ENCODE measurements at regions not wholly inside any gene's neighbourhood (a gene's known extent, or its start where the extent isn't known, plus 50 kb on each side); places are given as distances from the start of the nearest gene placed in this dataset.
A peak's percentile ranks its signal among the peaks of the same experiment; 100 is the strongest.

GRCh38 chr20:59499863-59500262 is 104.5 kb upstream of the PHACTR3 start:
- peaks cover 0 to 14% (median 0%) of the 10 kb centered on the region in 4 donors for H3K9me3 ChIP-seq
- no peaks in the 10 kb centered on the region for H3K36me3 ChIP-seq
- no peak for DNase-seq (ENCODE audit: low spot score in 2 of 2)
- H3K27ac ChIP-seq: no peak overlapping the region
- H3K4me3 ChIP-seq: no peak overlapping the region
- H3K27me3 ChIP-seq: peaks cover 0 to 7% of the 10 kb centered on the region in 2 donors
- H3K4me1 ChIP-seq: no peaks in the 10 kb centered on the region
- TF ChIP-seq POLR2A (IDR thresholded peaks at IDR 0.05) (no peak), EP300 (IDR thresholded peaks at IDR 0.05) (no peak), CTCF (IDR thresholded peaks at IDR 0.05) (no peak)

GRCh38 chr20:59508729-59509128 is 95.6 kb upstream of the PHACTR3 start:
- WGBS, 2 donors: 70 to 74% methylated on average over 3 of the region's 3 CpGs
- H3K4me1 ChIP-seq: no peaks in the 10 kb centered on the region
- TF ChIP-seq CTCF (IDR thresholded peaks at IDR 0.05): no peak
- TF ChIP-seq POLR2A (IDR thresholded peaks at IDR 0.05): no peak
- no peaks in the 10 kb centered on the region for H3K36me3 ChIP-seq
- H3K27ac ChIP-seq: no peak overlapping the region
- H3K4me3 ChIP-seq: no peak overlapping the region
- DNase-seq (ENCODE audit: low spot score in 2 of 2): no peak
- peaks cover 0 to 3% of the 10 kb centered on the region in 2 donors for H3K27me3 ChIP-seq
- H3K9me3 ChIP-seq: no peaks in the 10 kb centered on the region

GRCh38 chr20:59512651-59513050 is 91.7 kb upstream of the PHACTR3 start:
- no peak for TF ChIP-seq EP300 (IDR thresholded peaks at IDR 0.05)
- no peak for DNase-seq (ENCODE audit: low spot score in 2 of 2)

GRCh38 chr20:59514554-59514953 is 89.8 kb upstream of the PHACTR3 start:
- H3K9me3 ChIP-seq: no peaks in the 10 kb centered on the region
- no peak overlapping the region for H3K27ac ChIP-seq
- no peak for DNase-seq (ENCODE audit: low spot score in 2 of 2)
- no peak overlapping the region for H3K4me3 ChIP-seq
- peaks cover 0 to 10% of the 10 kb centered on the region in 2 donors for H3K27me3 ChIP-seq
- TF ChIP-seq EP300 (IDR thresholded peaks at IDR 0.05): no peak
- no peak for TF ChIP-seq POLR2A (IDR thresholded peaks at IDR 0.05)
- TF ChIP-seq CTCF (IDR thresholded peaks at IDR 0.05): no peak
- 67 to 69% methylated on average over 5 of the region's 5 CpGs for WGBS, 2 donors
- no peaks in the 10 kb centered on the region for H3K36me3 ChIP-seq
- H3K4me1 ChIP-seq: no peaks in the 10 kb centered on the region

More at GRCh38 chr20:59512651-59513050, 91.7 kb upstream of the PHACTR3 start:
- Histone ChIP-seq H3K27me3 (peaks cover 0 to 8% of the 10 kb centered on the region in 2 donors), H3K4me3 (no peak overlapping the region), H3K4me1 (no peaks in the 10 kb centered on the region), H3K9me3 (no peaks in the 10 kb centered on the region), H3K27ac (no peak overlapping the region), H3K36me3 (no peaks in the 10 kb centered on the region)
- 33 to 38% methylated on average over 5 of the region's 5 CpGs for WGBS, 2 donors

- WGBS, 2 donors: 25 to 27% methylated on average over 31 to 32 of the region's 32 CpGs
- peak in 1 of 2 donors; percentile 65 for DNase-seq (ENCODE audit: low spot score in 2 of 2)
- H3K27me3 ChIP-seq: peaks cover 0 to 11% of the 10 kb centered on the region in 2 donors
- no peak overlapping the region for H3K4me3 ChIP-seq
- TF ChIP-seq EP300 (IDR thresholded peaks at IDR 0.05): peak in 1 of 2 donors; percentile 22
- TF ChIP-seq POLR2A (IDR thresholded peaks at IDR 0.05): no peak
- peak; percentile 59 to 80 (median 70) for TF ChIP-seq CTCF (IDR thresholded peaks at IDR 0.05)
- no peaks in the 10 kb centered on the region for H3K4me1 ChIP-seq
- H3K27ac ChIP-seq: no peak overlapping the region
- no peaks in the 10 kb centered on the region for H3K9me3 ChIP-seq
- no peaks in the 10 kb centered on the region for H3K36me3 ChIP-seq
Observed at GRCh38 chr20:59515013-59515905, 89.1 kb upstream of the PHACTR3 start.

Data from tibial nerve (tissue), 4 donors.